NCI-H446 treated with DMSO at 0.1 percent for 48 hours (cell line): ENCODE measurements at regions not wholly inside any gene's neighbourhood (a gene's known extent, or its start where the extent isn't known, plus 50 kb on each side); places are given as distances from the start of the nearest gene placed in this dataset.
"Not testable (repeated sequence)": the region's sequence is repeated elsewhere in the genome, so short reads cannot be mapped to it uniquely, and the experiment has no call there.

Experiments
- DNase-seq: peaks from one replicate; lab custom pipeline; 2025; lab: John Stamatoyannopoulos, UW

DNA sequence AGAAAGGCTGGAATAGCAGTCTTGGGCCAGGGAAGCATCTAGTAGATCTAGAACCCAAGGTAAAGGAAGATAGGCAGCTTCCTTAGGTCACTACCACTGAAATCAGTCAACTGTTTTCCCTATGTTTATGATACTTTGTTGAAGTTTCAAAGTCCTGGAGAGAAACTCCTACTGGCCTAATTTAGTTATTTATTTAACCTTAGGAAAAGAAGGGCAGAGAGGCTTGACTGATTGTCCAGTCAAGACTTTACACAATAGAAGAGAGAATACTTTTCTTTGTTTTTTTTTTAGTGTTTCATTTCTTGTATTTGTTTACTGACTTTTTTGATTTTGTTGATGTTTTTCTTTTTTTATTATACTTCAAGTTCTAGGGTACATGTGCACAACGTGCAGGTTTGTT, 138.9 kb upstream of the PHYHIPL start:
- DNase-seq, result no peak

DNA sequence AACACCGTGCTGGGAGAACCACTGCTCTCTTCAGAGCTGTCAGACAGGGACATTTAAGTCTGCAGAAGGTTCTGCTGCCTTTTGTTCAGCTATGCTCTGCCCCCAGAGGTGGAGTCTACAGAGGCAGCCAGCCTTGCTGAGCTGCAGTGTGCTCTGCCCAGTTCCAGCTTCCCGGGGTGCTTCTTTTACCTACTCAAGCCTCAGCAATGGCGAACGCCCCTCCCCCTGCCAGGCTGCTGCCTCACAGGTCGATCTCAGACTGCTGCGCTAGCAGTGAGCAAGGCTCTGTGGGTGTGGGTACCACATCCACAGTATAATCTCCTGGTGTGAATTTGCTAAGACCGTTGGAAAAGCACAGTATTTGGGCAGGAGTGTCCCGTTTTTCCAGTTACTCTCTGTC, 133.1 kb upstream of the PHYHIPL start:
- not testable (repeated sequence) for DNase-seq

DNA sequence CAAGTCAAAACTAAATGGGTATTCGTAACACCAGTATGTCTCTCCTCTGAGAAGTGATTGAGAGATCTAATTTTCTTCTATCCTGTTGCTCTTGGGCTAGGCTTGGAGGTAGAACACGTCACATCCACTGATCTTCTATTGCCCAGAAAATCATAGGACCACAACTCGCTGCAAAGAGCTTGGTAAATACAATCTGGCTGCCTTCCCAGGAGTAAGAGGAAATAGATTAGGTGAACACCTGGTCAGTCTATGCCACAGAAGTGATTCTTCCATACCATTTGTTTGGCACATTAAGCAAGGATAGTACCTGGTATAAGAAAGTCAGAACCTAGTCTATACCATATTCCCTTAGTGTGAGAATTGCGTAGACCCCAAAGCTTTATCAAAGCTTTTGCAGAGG, 129.3 kb upstream of the PHYHIPL start:
- DNase-seq, result no peak

GRCh38 chr10:59047957-59048618, 128.4 kb upstream of the PHYHIPL start:
- DNase-seq, result no peak

- DNase-seq, result not testable (repeated sequence)
Measured at GRCh38 chr10:59053502-59053901, 122.9 kb upstream of the PHYHIPL start.

- DNase-seq, result no peak
Measured at GRCh38 chr10:59055045-59055444, 121.4 kb upstream of the PHYHIPL start.

- peak; percentile 48 for DNase-seq
Measured at GRCh38 chr10:59057345-59057744, 119.1 kb upstream of the PHYHIPL start.

DNA sequence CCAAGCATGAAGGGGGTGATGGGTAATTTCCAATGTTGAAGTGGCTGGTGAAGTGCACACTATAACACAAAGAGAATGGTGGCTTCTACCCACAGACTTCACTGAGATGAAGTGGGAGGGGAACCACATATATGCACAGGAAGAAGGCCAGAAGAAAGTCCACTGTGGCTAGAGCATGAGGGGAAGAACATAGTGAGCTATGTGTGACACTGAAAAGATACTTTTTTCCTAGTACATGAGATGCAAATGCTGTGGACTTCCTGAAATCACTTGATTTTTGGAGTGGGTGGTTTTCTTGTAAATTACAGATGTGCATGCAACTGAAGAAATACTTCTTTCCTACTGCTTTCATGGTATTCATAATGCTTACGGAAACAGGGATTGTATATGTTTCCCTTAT, 115.6 kb upstream of the PHYHIPL start:
- DNase-seq, result no peak

- DNase-seq, result no peak
Measured at GRCh38 chr10:59063491-59063890, 113.0 kb upstream of the PHYHIPL start.

DNA sequence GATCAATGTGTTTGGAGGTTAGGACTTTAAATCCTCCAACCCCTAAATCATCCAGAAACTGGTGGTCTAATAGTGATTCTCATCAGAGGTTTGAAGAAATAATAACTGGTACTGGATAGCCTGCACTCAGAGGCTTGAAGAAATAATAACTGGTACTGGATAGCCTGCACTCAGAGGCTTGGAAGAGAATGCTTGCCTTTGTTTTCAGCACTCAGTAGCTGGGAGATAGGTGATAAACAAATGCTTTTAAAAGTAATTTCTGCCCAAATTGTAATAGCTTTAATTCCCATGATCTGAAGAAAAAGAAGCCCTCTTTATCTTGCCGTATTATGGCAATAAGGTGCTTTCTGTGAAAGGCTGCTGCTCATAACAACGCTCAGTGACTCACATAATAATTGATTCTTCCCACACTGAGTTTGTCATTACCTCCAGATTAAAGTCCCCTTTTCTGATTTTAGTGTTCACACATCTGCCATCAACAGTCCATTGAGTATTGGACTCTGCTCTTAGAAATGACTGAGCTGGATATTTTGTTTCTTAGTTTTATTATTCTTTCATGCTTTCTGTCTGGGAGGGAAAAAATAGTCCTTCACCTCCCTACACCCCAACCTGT, 112.3 kb upstream of the PHYHIPL start:
- no peak for DNase-seq

DNA sequence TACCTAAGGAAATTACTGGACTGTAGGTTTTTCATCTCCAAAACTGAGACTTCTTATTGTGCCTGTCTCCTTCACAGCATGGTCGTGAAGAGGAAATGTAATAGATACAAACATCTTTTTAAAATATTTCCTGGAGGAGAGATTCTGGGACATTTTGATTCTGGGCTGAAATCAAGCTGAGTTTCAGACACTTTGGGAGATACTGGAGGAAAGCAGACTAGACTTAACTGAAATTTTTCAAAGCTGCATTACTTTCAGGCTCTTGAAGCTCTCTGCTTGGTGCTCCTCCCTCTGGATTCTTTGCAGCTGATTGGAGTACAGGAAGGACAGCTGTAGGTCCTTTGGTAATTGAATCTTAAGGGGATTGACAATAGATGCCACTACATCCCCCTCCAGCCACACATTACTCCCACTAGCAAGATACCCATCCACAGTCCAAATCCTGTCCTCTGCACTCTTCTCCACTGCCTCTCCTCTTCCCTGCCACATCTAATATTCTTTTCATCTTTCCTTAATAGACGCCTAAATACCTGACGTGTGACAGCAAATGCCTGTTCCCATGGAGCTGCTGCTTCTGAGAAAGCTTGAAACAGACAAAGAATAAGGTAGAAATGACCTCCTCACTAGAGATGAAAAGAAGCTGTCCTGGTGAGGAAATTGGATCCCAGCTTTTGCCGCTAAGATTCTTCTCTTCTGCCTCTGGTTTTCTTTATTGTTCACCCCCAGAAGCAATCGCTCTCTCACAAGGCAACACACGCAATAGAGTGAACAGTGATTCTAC, 111.5 kb upstream of the PHYHIPL start:
- DNase-seq, result no peak

DNA sequence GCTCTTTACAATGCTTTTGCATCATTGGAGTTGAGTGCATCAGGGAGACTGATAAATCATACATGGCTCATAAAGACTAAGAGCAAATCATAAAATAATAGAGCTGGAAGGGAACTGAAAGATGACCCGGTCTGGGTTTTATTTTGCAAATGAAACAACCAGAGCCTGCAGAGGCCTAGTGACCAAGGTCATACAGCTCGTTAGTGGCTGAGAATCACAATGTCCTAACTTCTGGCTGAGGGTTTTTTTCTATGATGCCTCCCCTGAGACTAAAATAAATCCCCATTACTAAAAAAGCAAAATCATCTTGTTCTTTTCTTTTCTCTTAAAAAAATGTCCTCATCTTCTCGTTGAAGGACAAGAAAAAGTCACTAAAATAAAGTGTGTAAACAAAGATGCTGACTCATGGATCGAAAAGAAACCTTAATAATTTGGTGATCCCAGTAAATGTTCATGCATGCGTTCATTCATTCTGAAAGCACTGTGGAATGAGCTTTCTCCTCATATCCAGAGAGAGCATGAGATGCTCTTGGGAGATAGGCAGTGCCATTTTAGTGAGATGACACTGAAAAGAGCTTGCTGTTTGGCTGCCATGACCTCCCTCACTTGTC, 107.8 kb upstream of the PHYHIPL start:
- no peak for DNase-seq

DNA sequence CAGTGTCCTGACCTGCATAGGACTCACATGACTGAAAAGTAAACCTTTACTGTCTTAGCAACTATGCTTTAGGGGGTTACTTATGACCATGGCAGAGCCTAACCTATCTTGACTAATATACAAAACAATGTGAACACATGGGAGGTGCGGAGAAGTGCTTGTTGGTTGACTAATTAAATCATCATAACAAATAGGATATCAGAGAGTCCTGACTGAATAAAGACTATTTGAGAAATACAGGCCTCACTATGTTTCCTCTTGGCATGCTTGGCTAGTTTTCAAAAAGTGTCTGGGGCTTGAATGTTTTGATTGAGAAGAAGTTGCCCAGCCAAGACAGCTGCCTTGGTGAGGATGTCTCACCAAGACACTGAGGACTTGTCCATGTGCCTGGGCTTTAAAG, 104.4 kb upstream of the PHYHIPL start:
- no peak for DNase-seq

GRCh38 chr10:59073456-59074053, 102.9 kb upstream of the PHYHIPL start:
- no peak for DNase-seq

DNA sequence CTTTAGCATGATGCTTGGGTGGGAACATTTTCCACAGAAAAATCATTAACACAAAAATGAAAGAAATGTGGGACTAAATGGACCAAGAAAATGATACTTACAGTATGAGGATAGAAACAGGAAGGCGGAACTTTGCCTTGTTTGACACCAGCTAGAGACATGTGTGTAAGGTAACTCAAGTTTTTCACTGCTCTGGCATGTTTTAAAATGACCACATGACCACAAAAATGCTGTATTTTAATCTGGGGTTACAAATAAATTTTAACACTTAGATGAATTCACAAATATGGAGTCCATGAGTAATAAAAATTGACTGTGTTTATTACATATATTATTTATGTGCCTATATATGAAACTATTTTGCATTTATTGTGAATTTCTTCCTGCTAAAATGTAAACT, 100.9 kb upstream of the PHYHIPL start:
- DNase-seq, result no peak

DNA sequence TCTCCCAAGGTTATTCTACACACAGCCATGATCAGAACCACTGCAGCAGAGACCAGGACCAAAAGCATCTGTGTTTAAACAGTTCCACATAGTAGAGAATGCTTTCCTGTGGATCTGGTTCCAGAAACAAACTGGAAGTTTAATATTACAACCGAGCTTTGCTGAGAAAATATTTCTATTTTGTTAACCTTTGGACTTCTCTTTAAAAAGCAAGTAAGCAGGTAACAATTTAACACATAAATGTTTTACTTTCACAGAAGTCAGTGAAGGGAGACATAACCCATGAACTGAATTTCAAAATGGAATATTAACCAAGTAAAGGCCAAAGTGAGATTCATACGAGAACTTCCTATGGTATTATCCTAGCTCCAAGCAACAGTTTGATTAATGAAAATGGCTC, 98.6 kb upstream of the PHYHIPL start:
- DNase-seq, result no peak

DNA sequence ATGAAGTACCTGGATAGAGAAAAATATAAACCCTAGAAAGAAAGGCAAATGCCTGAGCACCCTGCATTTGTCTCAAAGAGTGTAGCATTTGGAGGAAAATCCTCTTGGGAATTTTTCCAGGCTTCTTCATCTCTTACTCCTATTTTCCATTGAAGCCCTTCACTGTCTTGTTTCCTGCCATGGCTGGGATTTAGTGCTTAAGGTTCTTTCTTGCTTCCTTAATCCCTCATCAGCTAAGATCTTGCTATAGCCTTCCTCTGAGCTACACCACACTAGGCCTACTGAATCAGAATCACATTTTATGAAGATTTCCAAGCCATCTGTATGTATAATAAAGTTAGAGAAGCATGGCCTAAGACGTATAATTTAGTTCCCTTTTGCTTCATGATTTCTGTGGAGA, 97.5 kb upstream of the PHYHIPL start:
- DNase-seq, result no peak

DNA sequence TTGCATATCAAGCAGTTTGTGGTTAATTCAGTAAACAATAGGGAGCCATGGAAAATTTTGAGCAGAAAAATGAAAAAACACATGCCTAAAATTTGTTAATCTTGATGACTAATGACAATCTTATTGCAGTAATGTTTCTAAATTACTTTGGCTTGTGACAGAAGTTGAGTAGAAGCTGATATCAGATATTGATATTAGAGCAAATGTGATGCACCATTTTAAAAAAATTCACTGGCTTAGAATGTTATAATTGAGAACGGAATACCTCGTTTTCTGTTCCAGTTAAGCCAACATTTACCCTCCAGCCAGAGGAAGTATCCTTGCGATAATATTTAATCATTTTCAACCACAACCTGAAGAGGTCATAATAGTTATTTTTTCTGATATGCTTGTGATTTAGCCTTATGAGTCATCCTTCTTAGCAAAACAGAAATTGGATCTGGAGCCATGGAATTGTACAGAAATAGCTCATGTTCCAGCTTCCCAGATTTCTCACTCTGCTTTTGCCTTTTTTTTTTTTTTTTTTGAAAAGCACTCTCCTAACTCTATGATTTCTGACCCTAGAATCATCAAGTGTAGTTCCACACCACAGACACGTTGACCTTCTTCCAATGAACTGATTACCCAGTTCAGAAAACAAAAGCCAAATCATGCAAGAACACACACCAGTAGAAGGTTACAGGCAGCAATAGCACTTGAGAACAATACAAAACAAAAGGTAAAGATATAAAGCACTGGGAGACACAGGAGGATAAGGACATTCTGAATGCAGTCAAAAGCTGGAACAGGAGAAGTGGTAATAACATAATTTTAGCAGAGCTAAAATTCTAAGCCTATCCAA, 96.8 kb upstream of the PHYHIPL start:
- DNase-seq, result peak; percentile 38

GRCh38 chr10:59082249-59082648, 94.2 kb upstream of the PHYHIPL start:
- no peak for DNase-seq

- peak; percentile 29 for DNase-seq
Measured at GRCh38 chr10:59085054-59085453, 91.4 kb upstream of the PHYHIPL start.

GRCh38 chr10:59085711-59086502, 90.5 kb upstream of the PHYHIPL start:
- DNase-seq, result no peak
